ENCODE measurements at regions not wholly inside any gene's neighbourhood (a gene's known extent, or its start where the extent isn't known, plus 50 kb on each side); places are given as distances from the start of the nearest gene placed in this dataset.
A peak's percentile ranks its signal among the peaks of the same experiment; 100 is the strongest.

GRCh38 chr17:69716556-69716955, 302.1 kb downstream of the MAP2K6 start:
- Histone ChIP-seq H3K9ac (no peak overlapping the region), H3K27ac (no peak overlapping the region), H3K4me1 (peaks cover 15% of the 10 kb centered on the region), H3K4me2 (ENCODE audit: low read length) (peak overlapping the region; percentile 8), H3K9me3 (ENCODE audit: control insufficient read depth, low read length) (no peaks in the 10 kb centered on the region), H3K27me3 (ENCODE audit: control insufficient read depth, insufficient read depth, low read length) (no peaks in the 10 kb centered on the region), H3K4me3 (ENCODE audit: low read depth, low read length) (no peak overlapping the region), H3K79me2 (no peaks in the 10 kb centered on the region), H3K36me3 (ENCODE audit: control insufficient read depth, insufficient read depth, low read length) (no peaks in the 10 kb centered on the region), H2AFZ (peak overlapping the region; percentile 80)
- TF ChIP-seq CTCF (IDR thresholded peaks at IDR 0.05): no peak

- no peaks in the 10 kb centered on the region for H3K36me3 ChIP-seq (ENCODE audit: control insufficient read depth, insufficient read depth, low read length)
- peak overlapping the region; percentile 80 for H2AFZ ChIP-seq
- H3K79me2 ChIP-seq: no peaks in the 10 kb centered on the region
- peaks cover 15% of the 10 kb centered on the region for H3K4me1 ChIP-seq
- no peak overlapping the region for H3K4me3 ChIP-seq (ENCODE audit: low read depth, low read length)
- no peak overlapping the region for H3K27ac ChIP-seq
- TF ChIP-seq CTCF (IDR thresholded peaks at IDR 0.05): no peak
- H3K27me3 ChIP-seq (ENCODE audit: control insufficient read depth, insufficient read depth, low read length): no peaks in the 10 kb centered on the region
- H3K4me2 ChIP-seq (ENCODE audit: low read length): peak overlapping the region; percentile 8
- H3K9ac ChIP-seq: no peak overlapping the region
- H3K9me3 ChIP-seq (ENCODE audit: control insufficient read depth, low read length): no peaks in the 10 kb centered on the region
These were observed 302.7 kb downstream of the MAP2K6 start for GRCh38 chr17:69717214-69717613.

- Histone ChIP-seq H3K36me3 (ENCODE audit: control insufficient read depth, insufficient read depth, low read length) (no peaks in the 10 kb centered on the region), H3K4me1 (peaks cover 13% of the 10 kb centered on the region), H3K9me3 (ENCODE audit: control insufficient read depth, low read length) (no peaks in the 10 kb centered on the region), H2AFZ (peak overlapping the region; percentile 80), H3K9ac (no peak overlapping the region), H3K4me3 (ENCODE audit: low read depth, low read length) (no peak overlapping the region), H3K27me3 (ENCODE audit: control insufficient read depth, insufficient read depth, low read length) (no peaks in the 10 kb centered on the region), H3K27ac (no peak overlapping the region), H3K4me2 (ENCODE audit: low read length) (no peak overlapping the region), H3K79me2 (no peaks in the 10 kb centered on the region)
- TF ChIP-seq CTCF (IDR thresholded peaks at IDR 0.05): no peak
These were observed 303.3 kb downstream of the MAP2K6 start for GRCh38 chr17:69717819-69718218.

- H3K4me2 ChIP-seq (ENCODE audit: low read length): no peak overlapping the region
- no peak overlapping the region for H3K27ac ChIP-seq
- H2AFZ ChIP-seq: no peak overlapping the region
- no peaks in the 10 kb centered on the region for H3K9me3 ChIP-seq (ENCODE audit: control insufficient read depth, low read length)
- TF ChIP-seq CTCF (IDR thresholded peaks at IDR 0.05): no peak
- H3K9ac ChIP-seq: no peak overlapping the region
- no peaks in the 10 kb centered on the region for H3K36me3 ChIP-seq (ENCODE audit: control insufficient read depth, insufficient read depth, low read length)
- H3K4me3 ChIP-seq (ENCODE audit: low read depth, low read length): no peak overlapping the region
- no peaks in the 10 kb centered on the region for H3K79me2 ChIP-seq
- H3K4me1 ChIP-seq: peaks cover 13% of the 10 kb centered on the region
- no peaks in the 10 kb centered on the region for H3K27me3 ChIP-seq (ENCODE audit: control insufficient read depth, insufficient read depth, low read length)
These were observed 305.1 kb downstream of the MAP2K6 start for GRCh38 chr17:69719474-69720048.

- peaks cover 4% of the 10 kb centered on the region for H3K4me1 ChIP-seq
- H3K4me3 ChIP-seq (ENCODE audit: low read depth, low read length): no peak overlapping the region
- H3K36me3 ChIP-seq (ENCODE audit: control insufficient read depth, insufficient read depth, low read length): no peaks in the 10 kb centered on the region
- H3K79me2 ChIP-seq: no peaks in the 10 kb centered on the region
- no peak overlapping the region for H3K4me2 ChIP-seq (ENCODE audit: low read length)
- H3K9me3 ChIP-seq (ENCODE audit: control insufficient read depth, low read length): no peaks in the 10 kb centered on the region
- H3K9ac ChIP-seq: no peak overlapping the region
- H3K27ac ChIP-seq: no peak overlapping the region
- no peaks in the 10 kb centered on the region for H3K27me3 ChIP-seq (ENCODE audit: control insufficient read depth, insufficient read depth, low read length)
- TF ChIP-seq CTCF (IDR thresholded peaks at IDR 0.05): no peak
- no peak overlapping the region for H2AFZ ChIP-seq
These were observed 308.0 kb downstream of the MAP2K6 start for GRCh38 chr17:69722518-69722917.
